GM06990 (cell line): ENCODE measurements at regions not wholly inside any gene's neighbourhood (a gene's known extent, or its start where the extent isn't known, plus 50 kb on each side); places are given as distances from the start of the nearest gene placed in this dataset.

ENCODE experiments used
- DNase-seq: peaks from one replicate; pipeline ENCODE4 v3.0.0-alpha.2; 2011; ENCODE audit not compliant: insufficient read length; ENCODE audit errors: extremely low read depth
- H3K27me3 ChIP-seq: replicated peaks from 2 replicates; pipeline ENCODE4 v1.6.0; 2011; ENCODE audit warnings: low read length; ENCODE audit not compliant: control insufficient read depth, insufficient read depth
- H3K36me3 ChIP-seq: 2 replicates; pipeline ENCODE4 v1.5.1; 2011; ENCODE audit warnings: low read length; ENCODE audit not compliant: control insufficient read depth, insufficient read depth
- H3K4me3 ChIP-seq: replicated peaks from 2 replicates; pipeline ENCODE4 v1.5.1; 2011; ENCODE audit warnings: low read depth, mild to moderate bottlenecking, control low read depth, low read length
- CTCF ChIP-seq: IDR thresholded peaks from 2 replicates; pipeline ENCODE4 v1.5.1; 2011; ENCODE audit warnings: low read length, control low read depth, mild to moderate bottlenecking, inconsistent platforms; ENCODE audit not compliant: insufficient read depth, poor library complexity, severe bottlenecking

- no peaks in the 10 kb centered on the region; the same call in 1 of the 2 replicates for H3K27me3 ChIP-seq
- no peak overlapping the region for H3K4me3 ChIP-seq
- peak; percentile 40 for DNase-seq
- H3K36me3 ChIP-seq: no peaks in the 10 kb centered on the region
- no peak for TF ChIP-seq CTCF
These were observed 173.8 kb downstream of the ICOS start for GRCh38 chr2:204110338-204110741.

- no peaks in the 10 kb centered on the region for H3K36me3 ChIP-seq
- no peak for TF ChIP-seq CTCF
- DNase-seq: no peak
- no peak overlapping the region for H3K4me3 ChIP-seq
- no peaks in the 10 kb centered on the region; the same call in 1 of the 2 replicates for H3K27me3 ChIP-seq
These were observed 174.4 kb downstream of the ICOS start for GRCh38 chr2:204110751-204111516.

GRCh38 chr2:204112084-204112770 lies 175.7 kb downstream of the ICOS start:
- DNase-seq: no peak
- no peak for TF ChIP-seq CTCF
- H3K27me3 ChIP-seq: no peaks in the 10 kb centered on the region; the same call in 1 of the 2 replicates
- no peaks in the 10 kb centered on the region for H3K36me3 ChIP-seq
- H3K4me3 ChIP-seq: no peak overlapping the region

GRCh38 chr2:204114295-204115136 lies 178.0 kb downstream of the ICOS start:
- Histone ChIP-seq H3K27me3 (no peaks in the 10 kb centered on the region; the same call in 1 of the 2 replicates), H3K4me3 (no peak overlapping the region), H3K36me3 (no peaks in the 10 kb centered on the region)
- no peak for TF ChIP-seq CTCF
- DNase-seq: no peak

GRCh38 chr2:204115137-204116056 lies 178.8 kb downstream of the ICOS start:
- DNase-seq: no peak
- Histone ChIP-seq H3K36me3 (no peaks in the 10 kb centered on the region), H3K27me3 (no peaks in the 10 kb centered on the region; the same call in 1 of the 2 replicates), H3K4me3 (no peak overlapping the region)
- no peak for TF ChIP-seq CTCF
